MCF 10A (cell line): ENCODE measurements at regions not wholly inside any gene's neighbourhood (a gene's known extent, or its start where the extent isn't known, plus 50 kb on each side); places are given as distances from the start of the nearest gene placed in this dataset.

Source experiments
- BruUV-seq: library from RNA; stranded (reverse); fragments of 400-500 nt; replicated peaks from 2 replicates; lab custom pipeline; 2021; lab: Mats Ljungman, UMichigan
- CTCF ChIA-PET: fragments of 300-600 bp; sonication (Branson Sonifier 250); formaldehyde crosslinking; extraction: SDS; loops from one replicate; lab custom pipeline; 2021; ENCODE audit warnings: antibody characterized with exemption, inconsistent platforms; lab: Yijun Ruan, JAX
- POLR2A ChIA-PET: fragments of 300-600, 350-650 bp; sonication (Branson Sonifier 250); formaldehyde crosslinking; extraction: SDS; loops from one replicate; lab custom pipeline; 2020; ENCODE audit warnings: antibody characterized with exemption, inconsistent platforms; lab: Yijun Ruan, JAX
- DNase-seq: peaks from one replicate; pipeline ENCODE4 v3.0.0-alpha.2; 2018; ENCODE audit not compliant: unreplicated experiment
- H3K27ac Mint-ChIP-seq: one replicate; pipeline ENCODE4 v1.8.0; 2022; ENCODE audit warnings: mild to moderate bottlenecking, low read depth, mixed read lengths; ENCODE audit not compliant: unreplicated experiment
- H3K27me3 Mint-ChIP-seq: one replicate; pipeline ENCODE4 v1.8.0; 2022; ENCODE audit warnings: mixed read lengths; ENCODE audit not compliant: insufficient read depth, unreplicated experiment
- H3K36me3 Mint-ChIP-seq: one replicate; pipeline ENCODE4 v1.8.0; 2022; ENCODE audit warnings: mild to moderate bottlenecking, moderate library complexity, mixed read lengths; ENCODE audit not compliant: insufficient read depth, unreplicated experiment
- H3K4me1 Mint-ChIP-seq: one replicate; pipeline ENCODE4 v1.8.0; 2022; ENCODE audit warnings: mixed read lengths; ENCODE audit not compliant: insufficient read depth, unreplicated experiment
- H3K4me3 Mint-ChIP-seq: one replicate; pipeline ENCODE4 v1.8.0; 2022; ENCODE audit warnings: mild to moderate bottlenecking, moderate library complexity, mixed read lengths; ENCODE audit not compliant: unreplicated experiment
- H3K9me3 Mint-ChIP-seq: one replicate; pipeline ENCODE4 v1.8.0; 2022; ENCODE audit warnings: mixed read lengths; ENCODE audit not compliant: unreplicated experiment
- CTCF ChIP-seq: fragments of 200-600 bp; IDR thresholded peaks from one replicate; pipeline ENCODE4 v1.8.0; 2022; ENCODE audit warnings: antibody characterized with exemption, mild to moderate bottlenecking; ENCODE audit not compliant: unreplicated experiment
- intact Hi-C: fragments of 100-400 bp; cut with micrococcal nuclease; formaldehyde crosslinking; loops from 2 replicates; pipeline ENCODE4 v1.14.1; 2022

GRCh38 chr7:112969946-112970345 is 116.7 kb downstream of the GPR85 start:
- CTCF ChIA-PET = no interaction called here
- intact Hi-C loops = no loop called here

GRCh38 chr7:112965506-112965905 is 121.1 kb downstream of the GPR85 start:
- TF ChIP-seq CTCF = no peak
- BruUV-seq = no TSS peak
- ChIA-PET POLR2A (no interaction called here), CTCF (interaction anchor here (0.6 kb wide), 1 partner anchor 9 kb away, joined by 3 read pairs; no protein-coding TSS in a partner anchor)
- Mint-ChIP-seq H3K27me3 (no peaks in the 10 kb centered on the region), H3K27ac (no peak overlapping the region), H3K4me3 (no peak overlapping the region), H3K4me1 (peaks cover 6% of the 10 kb centered on the region), H3K36me3 (no peaks in the 10 kb centered on the region), H3K9me3 (no peaks in the 10 kb centered on the region)
- intact Hi-C loops = no loop called here
- no peak for DNase-seq

More at GRCh38 chr7:112969946-112970345, 116.7 kb downstream of the GPR85 start:
- no peak for DNase-seq
- H3K9me3 Mint-ChIP-seq = peaks cover 6% of the 10 kb centered on the region
- no peaks in the 10 kb centered on the region for H3K27me3 Mint-ChIP-seq
- no TSS peak for BruUV-seq
- no peak overlapping the region for H3K27ac Mint-ChIP-seq
- POLR2A ChIA-PET = no interaction called here
- H3K36me3 Mint-ChIP-seq = no peaks in the 10 kb centered on the region
- TF ChIP-seq CTCF = no peak
- H3K4me3 Mint-ChIP-seq = no peak overlapping the region
- peaks cover 13% of the 10 kb centered on the region for H3K4me1 Mint-ChIP-seq

- ChIA-PET POLR2A (no interaction called here), CTCF (interaction anchor here (0.7 kb wide), 1 partner anchor 103 kb away, joined by 3 read pairs; no protein-coding TSS in a partner anchor)
- DNase-seq = no peak
- intact Hi-C loops = no loop called here
- Mint-ChIP-seq H3K4me3 (no peak overlapping the region), H3K27ac (no peak overlapping the region), H3K9me3 (no peaks in the 10 kb centered on the region), H3K4me1 (peaks cover 6% of the 10 kb centered on the region), H3K27me3 (no peaks in the 10 kb centered on the region), H3K36me3 (no peaks in the 10 kb centered on the region)
- TF ChIP-seq CTCF = no peak
- no TSS peak for BruUV-seq
Measured at GRCh38 chr7:112963634-112964033, 123.0 kb downstream of the GPR85 start.

GRCh38 chr7:112962815-112963214 is 123.8 kb downstream of the GPR85 start:
- no TSS peak for BruUV-seq
- H3K9me3 Mint-ChIP-seq = no peaks in the 10 kb centered on the region
- no peak overlapping the region for H3K4me3 Mint-ChIP-seq
- no peaks in the 10 kb centered on the region for H3K27me3 Mint-ChIP-seq
- DNase-seq = no peak
- ChIA-PET CTCF (interaction anchor here (0.7 kb wide), 1 partner anchor 104 kb away, joined by 3 read pairs; no protein-coding TSS in a partner anchor), POLR2A (no interaction called here)
- H3K27ac Mint-ChIP-seq = no peak overlapping the region
- TF ChIP-seq CTCF = no peak
- intact Hi-C loops = no loop called here
- peaks cover 6% of the 10 kb centered on the region for H3K4me1 Mint-ChIP-seq
- H3K36me3 Mint-ChIP-seq = no peaks in the 10 kb centered on the region
